Smooth muscle cell (in vitro differentiated cells): ENCODE measurements at regions not wholly inside any gene's neighbourhood (a gene's known extent, or its start where the extent isn't known, plus 50 kb on each side); places are given as distances from the start of the nearest gene placed in this dataset.

Source experiments
- DNase-seq: peaks from one replicate; lab custom pipeline; 2025; ENCODE audit not compliant: unreplicated experiment; lab: John Stamatoyannopoulos, UW
- H2AFZ ChIP-seq: fragments of 200-600 bp; sonication (generic); 2 replicates; pipeline ENCODE4 v1.6.0; 2016; ENCODE audit warnings: antibody characterized with exemption, low read depth, mild to moderate bottlenecking
- H3F3A ChIP-seq: fragments of 200-600 bp; sonication (generic); 2 replicates; pipeline ENCODE4 v1.6.0; 2017; ENCODE audit warnings: antibody characterized with exemption, low read depth
- H3K27ac ChIP-seq: fragments of 200-600 bp; sonication (generic); 2 replicates; pipeline ENCODE4 v1.5.1; 2016; ENCODE audit warnings: low read depth, mild to moderate bottlenecking
- H3K27me3 ChIP-seq: fragments of 200-600 bp; sonication (generic); 2 replicates; pipeline ENCODE4 v1.6.1; 2016; ENCODE audit warnings: low read depth, mild to moderate bottlenecking
- H3K36me3 ChIP-seq: fragments of 200-600 bp; sonication (generic); 2 replicates; pipeline ENCODE4 v1.5.1; 2016; ENCODE audit warnings: low read depth
- H3K4me1 ChIP-seq: fragments of 200-600 bp; sonication (generic); 2 replicates; pipeline ENCODE4 v1.5.1; 2016; ENCODE audit warnings: low read depth
- H3K4me2 ChIP-seq: fragments of 200-600 bp; sonication (generic); 2 replicates; pipeline ENCODE4 v1.6.0; 2016; ENCODE audit warnings: mild to moderate bottlenecking
- H3K4me3 ChIP-seq: fragments of 200-600 bp; sonication (generic); 2 replicates; pipeline ENCODE4 v1.5.1; 2016; ENCODE audit warnings: mild to moderate bottlenecking
- H3K79me2 ChIP-seq: fragments of 200-600 bp; sonication (generic); 2 replicates; pipeline ENCODE4 v1.6.0; 2016; ENCODE audit warnings: low read depth, mild to moderate bottlenecking
- H3K9ac ChIP-seq: fragments of 200-600 bp; sonication (generic); 2 replicates; pipeline ENCODE4 v1.6.0; 2016; ENCODE audit warnings: low read depth
- H3K9me3 ChIP-seq: fragments of 200-600 bp; sonication (generic); replicated peaks from 2 replicates; pipeline ENCODE4 v1.5.1; 2016; ENCODE audit warnings: low read depth
- H4K20me1 ChIP-seq: fragments of 200-600 bp; sonication (generic); 2 replicates; pipeline ENCODE4 v1.6.0; 2016; ENCODE audit warnings: low read depth
- WGBS: methylation state at CpG from one replicate; pipeline ENCODE4 v1.1.7; 2016; ENCODE audit warnings: low lambda C conversion rate; 5-methylcytosine and 5-hydroxymethylcytosine counted together
- TF ChIP-seq, protein P1 (sequence below): fragments of 200-600 bp; sonication (generic); IDR thresholded peaks from 2 replicates; pipeline ENCODE4 v1.5.1; 2017; ENCODE audit warnings: borderline replicate concordance, mild to moderate bottlenecking, antibody characterized with exemption; ENCODE audit not compliant: insufficient read depth, poor library complexity, severe bottlenecking

DNA sequence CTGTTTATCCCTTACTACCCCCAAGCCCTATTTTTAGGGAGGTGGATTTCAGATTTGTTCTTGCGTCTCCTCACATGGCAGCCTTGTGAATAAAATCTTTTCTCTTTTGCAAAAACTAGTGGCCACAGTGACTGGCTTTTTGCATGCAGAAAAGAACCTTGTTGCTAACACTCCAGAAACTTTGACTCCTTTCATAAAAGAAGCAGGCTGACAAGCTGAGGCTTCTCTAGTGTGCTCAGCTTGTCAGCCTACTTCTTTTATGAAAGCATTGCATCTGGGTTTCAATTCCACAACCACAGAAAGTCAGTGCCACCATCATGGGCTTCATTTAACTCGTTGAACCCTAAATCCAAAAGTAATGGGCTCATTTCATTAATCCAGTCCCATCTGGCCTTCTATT is 761.0 kb upstream of the COBL start:
- TF ChIP-seq, protein P1, sequence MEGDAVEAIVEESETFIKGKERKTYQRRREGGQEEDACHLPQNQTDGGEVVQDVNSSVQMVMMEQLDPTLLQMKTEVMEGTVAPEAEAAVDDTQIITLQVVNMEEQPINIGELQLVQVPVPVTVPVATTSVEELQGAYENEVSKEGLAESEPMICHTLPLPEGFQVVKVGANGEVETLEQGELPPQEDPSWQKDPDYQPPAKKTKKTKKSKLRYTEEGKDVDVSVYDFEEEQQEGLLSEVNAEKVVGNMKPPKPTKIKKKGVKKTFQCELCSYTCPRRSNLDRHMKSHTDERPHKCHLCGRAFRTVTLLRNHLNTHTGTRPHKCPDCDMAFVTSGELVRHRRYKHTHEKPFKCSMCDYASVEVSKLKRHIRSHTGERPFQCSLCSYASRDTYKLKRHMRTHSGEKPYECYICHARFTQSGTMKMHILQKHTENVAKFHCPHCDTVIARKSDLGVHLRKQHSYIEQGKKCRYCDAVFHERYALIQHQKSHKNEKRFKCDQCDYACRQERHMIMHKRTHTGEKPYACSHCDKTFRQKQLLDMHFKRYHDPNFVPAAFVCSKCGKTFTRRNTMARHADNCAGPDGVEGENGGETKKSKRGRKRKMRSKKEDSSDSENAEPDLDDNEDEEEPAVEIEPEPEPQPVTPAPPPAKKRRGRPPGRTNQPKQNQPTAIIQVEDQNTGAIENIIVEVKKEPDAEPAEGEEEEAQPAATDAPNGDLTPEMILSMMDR: no peak
- H3K4me2 ChIP-seq: no peak overlapping the region
- no peaks in the 10 kb centered on the region for H3K36me3 ChIP-seq
- no peak for DNase-seq
- no peaks in the 10 kb centered on the region for H4K20me1 ChIP-seq
- no peaks in the 10 kb centered on the region for H3K27me3 ChIP-seq
- WGBS: 87% methylated on average over 2 of the region's 2 CpGs
- no peaks in the 10 kb centered on the region for H3F3A ChIP-seq
- H3K4me1 ChIP-seq: peaks cover 8% of the 10 kb centered on the region
- H3K9me3 ChIP-seq: no peaks in the 10 kb centered on the region
- H3K27ac ChIP-seq: no peak overlapping the region
- no peak overlapping the region for H3K9ac ChIP-seq
- no peak overlapping the region for H3K4me3 ChIP-seq
- H3K79me2 ChIP-seq: no peaks in the 10 kb centered on the region
- no peak overlapping the region for H2AFZ ChIP-seq

DNA sequence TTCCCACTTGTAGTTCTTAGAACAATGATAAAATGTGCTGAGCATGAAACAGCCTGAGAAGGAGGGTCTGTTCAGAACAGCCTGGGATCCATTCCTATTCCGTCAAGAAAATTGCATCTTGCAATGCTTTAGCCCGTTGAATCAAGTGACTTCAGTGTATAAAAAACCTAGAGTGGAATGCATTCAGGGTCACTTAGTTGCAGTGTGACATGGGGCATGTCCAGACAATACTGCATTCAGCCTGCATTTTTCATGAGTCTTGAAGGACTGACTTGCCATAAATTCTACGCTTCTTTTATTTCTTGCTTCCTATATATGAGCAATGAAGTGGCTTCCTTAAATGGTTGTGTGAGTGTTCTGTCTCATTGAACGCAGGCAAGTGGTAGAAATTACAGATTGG is 758.3 kb upstream of the COBL start:
- no peak overlapping the region for H2AFZ ChIP-seq
- no peak overlapping the region for H3K9ac ChIP-seq
- no peak overlapping the region for H3K4me2 ChIP-seq
- no peak for DNase-seq
- H3K4me1 ChIP-seq: peaks cover 8% of the 10 kb centered on the region
- H3K79me2 ChIP-seq: no peaks in the 10 kb centered on the region
- H4K20me1 ChIP-seq: no peaks in the 10 kb centered on the region
- H3K27me3 ChIP-seq: no peaks in the 10 kb centered on the region
- TF ChIP-seq, protein P1: no peak
- no peaks in the 10 kb centered on the region for H3F3A ChIP-seq
- H3K4me3 ChIP-seq: no peak overlapping the region
- H3K27ac ChIP-seq: no peak overlapping the region
- H3K36me3 ChIP-seq: no peaks in the 10 kb centered on the region
- no peaks in the 10 kb centered on the region for H3K9me3 ChIP-seq
- 85% methylated on average over 4 of the region's 4 CpGs for WGBS

DNA sequence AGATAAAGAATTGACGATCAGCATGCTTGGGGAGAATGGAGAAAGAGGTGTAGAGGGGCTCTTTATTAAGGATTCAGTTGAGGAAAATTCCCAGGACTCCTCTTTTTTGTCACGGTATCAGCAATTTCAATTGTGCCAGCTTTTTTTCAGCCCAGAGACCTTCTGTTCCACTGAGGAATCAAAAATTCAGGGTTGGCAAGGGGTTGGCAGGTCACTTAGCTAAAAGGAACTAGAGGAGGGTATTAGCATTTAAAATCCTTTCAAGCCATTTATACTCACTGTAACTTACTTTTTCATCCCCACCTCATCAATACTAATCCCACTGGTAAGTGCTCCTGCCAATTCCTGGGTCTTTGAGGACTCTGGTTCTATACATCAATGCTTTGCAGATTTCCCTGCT is 757.5 kb upstream of the COBL start:
- Histone ChIP-seq H3K4me3 (no peak overlapping the region), H3K4me1 (peaks cover 8% of the 10 kb centered on the region), H3K27me3 (no peaks in the 10 kb centered on the region), H4K20me1 (no peaks in the 10 kb centered on the region), H3K27ac (no peak overlapping the region), H3K79me2 (no peaks in the 10 kb centered on the region), H3K36me3 (no peaks in the 10 kb centered on the region), H3K4me2 (no peak overlapping the region), H3K9ac (no peak overlapping the region), H2AFZ (no peak overlapping the region), H3K9me3 (no peaks in the 10 kb centered on the region), H3F3A (no peaks in the 10 kb centered on the region)
- WGBS: 91% methylated on average over 2 of the region's 2 CpGs
- DNase-seq: no peak
- TF ChIP-seq, protein P1: no peak

DNA sequence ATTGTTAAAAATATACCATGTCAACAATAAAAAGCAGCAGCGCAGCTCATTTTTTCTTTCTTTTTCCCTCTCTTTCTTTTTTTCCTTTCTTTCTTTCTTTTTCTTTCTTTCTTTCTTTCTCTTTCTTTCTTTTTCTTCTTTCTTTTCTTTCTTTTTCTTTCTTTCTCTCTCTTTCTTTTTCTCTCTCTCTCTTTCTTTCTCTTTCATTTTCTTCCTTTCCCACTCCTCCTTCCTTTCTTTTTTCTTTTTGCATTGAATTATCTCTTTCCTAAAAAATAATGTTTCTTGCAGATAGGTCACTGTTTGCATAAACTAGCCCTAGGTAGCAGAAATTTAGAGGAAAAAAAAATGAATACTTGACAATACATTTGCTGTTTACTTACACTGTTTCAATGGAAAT is 755.1 kb upstream of the COBL start:
- H3K4me2 ChIP-seq: no peak overlapping the region
- H4K20me1 ChIP-seq: no peaks in the 10 kb centered on the region
- no peaks in the 10 kb centered on the region for H3K79me2 ChIP-seq
- H2AFZ ChIP-seq: no peak overlapping the region
- 0% methylated on average over 1 of the region's 1 CpG for WGBS
- no peaks in the 10 kb centered on the region for H3F3A ChIP-seq
- no peaks in the 10 kb centered on the region for H3K27me3 ChIP-seq
- H3K36me3 ChIP-seq: no peaks in the 10 kb centered on the region
- H3K27ac ChIP-seq: no peak overlapping the region
- H3K4me3 ChIP-seq: no peak overlapping the region
- TF ChIP-seq, protein P1: no peak
- peaks cover 8% of the 10 kb centered on the region for H3K4me1 ChIP-seq
- DNase-seq: no peak
- H3K9ac ChIP-seq: no peak overlapping the region
- H3K9me3 ChIP-seq: no peaks in the 10 kb centered on the region
